ENCODE measurements at regions not wholly inside any gene's neighbourhood (a gene's known extent, or its start where the extent isn't known, plus 50 kb on each side); places are given as distances from the start of the nearest gene placed in this dataset.
"Not testable (repeated sequence)": the region's sequence is repeated elsewhere in the genome, so short reads cannot be mapped to it uniquely, and the experiment has no call there.

- DNase-seq: no peak
Observed at GRCh38 chr4:81609844-81610243, 138.1 kb upstream of the RASGEF1B start.

- DNase-seq: no peak
Observed at GRCh38 chr4:81607950-81608349, 136.2 kb upstream of the RASGEF1B start.

- DNase-seq: no peak
Observed at GRCh38 chr4:81606801-81607501, 135.2 kb upstream of the RASGEF1B start.

GRCh38 chr4:81606166-81606565, 134.5 kb upstream of the RASGEF1B start:
- DNase-seq: no peak

- no peak for DNase-seq
Observed at GRCh38 chr4:81605271-81605670, 133.6 kb upstream of the RASGEF1B start.

GRCh38 chr4:81604683-81605218, 133.0 kb upstream of the RASGEF1B start:
- no peak for DNase-seq

GRCh38 chr4:81602854-81603253, 131.1 kb upstream of the RASGEF1B start:
- no peak for DNase-seq

- DNase-seq: no peak
Observed at GRCh38 chr4:81601358-81601694, 129.6 kb upstream of the RASGEF1B start.

- DNase-seq: no peak
Observed at GRCh38 chr4:81600520-81601357, 129.0 kb upstream of the RASGEF1B start.

GRCh38 chr4:81599742-81600380, 128.2 kb upstream of the RASGEF1B start:
- no peak for DNase-seq

- DNase-seq: no peak
Observed at GRCh38 chr4:81595798-81596610, 124.3 kb upstream of the RASGEF1B start.

- no peak for DNase-seq
Observed at GRCh38 chr4:81595287-81595686, 123.6 kb upstream of the RASGEF1B start.

GRCh38 chr4:81594490-81595159, 122.9 kb upstream of the RASGEF1B start:
- no peak for DNase-seq

GRCh38 chr4:81592701-81593100, 121.0 kb upstream of the RASGEF1B start:
- DNase-seq: no peak

GRCh38 chr4:81590596-81590995, 118.9 kb upstream of the RASGEF1B start:
- DNase-seq: no peak

GRCh38 chr4:81589262-81589661, 117.6 kb upstream of the RASGEF1B start:
- DNase-seq: no peak

- no peak for DNase-seq
Observed at GRCh38 chr4:81586706-81587105, 115.0 kb upstream of the RASGEF1B start.

GRCh38 chr4:81580994-81581374, 109.3 kb upstream of the RASGEF1B start:
- DNase-seq: not testable (repeated sequence)

- no peak for DNase-seq
Observed at GRCh38 chr4:81580346-81580993, 108.8 kb upstream of the RASGEF1B start.

GRCh38 chr4:81577392-81577791, 105.7 kb upstream of the RASGEF1B start:
- DNase-seq: no peak

- no peak for DNase-seq
Observed at GRCh38 chr4:81574991-81575390, 103.3 kb upstream of the RASGEF1B start.

- DNase-seq: no peak
Observed at GRCh38 chr4:81573840-81574239, 102.1 kb upstream of the RASGEF1B start.
